Right atrium auricular region (tissue), 2 donors: ENCODE measurements at regions not wholly inside any gene's neighbourhood (a gene's known extent, or its start where the extent isn't known, plus 50 kb on each side); places are given as distances from the start of the nearest gene placed in this dataset.

Experiments
- DNase-seq: peaks from one replicate; pipeline ENCODE4 v3.0.0-alpha.2; 2019; ENCODE audit warnings: low spot score
- H3K27ac ChIP-seq, 2 donors: fragments of 200-600 bp; sonication (generic); 1 replicate in 1 of 2; 2 replicates in 1 of 2; pipeline ENCODE4 v1.5.1; 2016 to 2019
- H3K27me3 ChIP-seq, 2 donors: fragments of 200-600 bp; sonication (generic); one replicate each; pipeline versions ENCODE4 v1.5.1 to v1.6.0; 2017 to 2019
- H3K36me3 ChIP-seq: fragments of 200-600 bp; sonication (generic); one replicate; pipeline ENCODE4 v1.5.1; 2016
- H3K4me1 ChIP-seq, 2 donors: fragments of 200-600 bp; sonication (generic); one replicate each; pipeline versions ENCODE4 v1.5.1 to v1.6.0; 2017 to 2019
- H3K4me3 ChIP-seq, 2 donors: fragments of 200-600 bp; sonication (generic); 1 replicate in 1 of 2; 2 replicates in 1 of 2; pipeline ENCODE4 v1.5.1; 2017 to 2019; ENCODE audit warnings: mild to moderate bottlenecking in 1 of 2, moderate library complexity in 1 of 2
- H3K9me3 ChIP-seq, 2 donors: fragments of 200-600 bp; sonication (generic); one replicate each; pipeline ENCODE4 v1.5.1; 2019
- TF ChIP-seq, protein P1 (sequence below), 2 donors: fragments of 200-600 bp; sonication (generic); IDR thresholded peaks; one replicate each; pipeline ENCODE4 v1.5.1; 2019; ENCODE audit warnings: antibody characterized with exemption in 2 of 2

DNA sequence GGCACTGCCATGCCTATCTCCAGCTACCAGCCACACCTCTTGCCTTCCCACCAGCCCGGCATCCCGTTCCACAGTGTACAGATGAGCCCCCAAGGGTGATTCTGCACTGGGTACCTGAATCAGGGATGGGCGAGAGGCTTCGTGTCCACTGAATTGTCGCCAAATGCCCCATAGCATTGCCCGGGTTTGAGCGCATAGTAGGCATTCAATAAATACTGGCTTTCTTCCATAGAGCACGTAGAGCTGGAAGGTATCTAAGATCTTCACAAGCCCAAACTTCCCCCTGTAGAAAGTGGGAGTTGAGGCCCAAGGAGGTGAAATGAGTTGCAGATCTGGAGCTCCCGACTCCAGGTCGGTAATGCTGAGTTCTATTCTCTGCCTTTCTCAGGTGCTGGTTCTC, 358.7 kb downstream of the LPIN1 start:
- TF ChIP-seq, protein P1, sequence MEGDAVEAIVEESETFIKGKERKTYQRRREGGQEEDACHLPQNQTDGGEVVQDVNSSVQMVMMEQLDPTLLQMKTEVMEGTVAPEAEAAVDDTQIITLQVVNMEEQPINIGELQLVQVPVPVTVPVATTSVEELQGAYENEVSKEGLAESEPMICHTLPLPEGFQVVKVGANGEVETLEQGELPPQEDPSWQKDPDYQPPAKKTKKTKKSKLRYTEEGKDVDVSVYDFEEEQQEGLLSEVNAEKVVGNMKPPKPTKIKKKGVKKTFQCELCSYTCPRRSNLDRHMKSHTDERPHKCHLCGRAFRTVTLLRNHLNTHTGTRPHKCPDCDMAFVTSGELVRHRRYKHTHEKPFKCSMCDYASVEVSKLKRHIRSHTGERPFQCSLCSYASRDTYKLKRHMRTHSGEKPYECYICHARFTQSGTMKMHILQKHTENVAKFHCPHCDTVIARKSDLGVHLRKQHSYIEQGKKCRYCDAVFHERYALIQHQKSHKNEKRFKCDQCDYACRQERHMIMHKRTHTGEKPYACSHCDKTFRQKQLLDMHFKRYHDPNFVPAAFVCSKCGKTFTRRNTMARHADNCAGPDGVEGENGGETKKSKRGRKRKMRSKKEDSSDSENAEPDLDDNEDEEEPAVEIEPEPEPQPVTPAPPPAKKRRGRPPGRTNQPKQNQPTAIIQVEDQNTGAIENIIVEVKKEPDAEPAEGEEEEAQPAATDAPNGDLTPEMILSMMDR (IDR thresholded peaks at IDR 0.05): no peak
- no peaks in the 10 kb centered on the region for H3K9me3 ChIP-seq

DNA sequence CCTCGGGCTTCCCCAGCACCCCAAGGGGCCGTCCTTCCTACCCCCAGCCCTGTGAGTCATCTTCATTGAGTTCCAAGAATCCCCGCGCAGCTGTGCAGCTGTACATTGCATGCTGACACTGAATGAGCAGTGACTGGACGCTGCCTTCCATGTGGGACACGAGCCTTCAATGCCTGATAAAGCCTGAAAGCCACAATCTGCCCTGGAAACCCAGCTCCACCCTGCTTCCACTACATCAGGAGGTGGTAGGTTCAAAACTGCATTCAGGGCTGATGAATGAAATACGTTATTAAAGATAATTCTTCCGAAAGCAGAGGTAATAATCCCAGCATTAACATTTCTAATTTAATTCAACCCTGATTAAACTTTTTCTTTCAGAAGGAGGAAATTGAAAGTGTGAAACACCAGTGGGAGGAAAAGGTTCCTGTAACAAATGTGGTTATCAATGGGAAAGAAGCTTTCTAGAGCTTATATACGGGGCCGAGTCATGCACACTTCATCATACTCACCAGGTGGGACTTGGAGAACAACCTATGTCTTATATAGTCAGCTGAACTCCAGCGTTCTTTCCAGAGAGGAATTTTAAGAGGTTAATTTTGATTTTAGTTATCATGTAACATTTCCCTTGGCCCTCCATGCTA, 360.1 kb downstream of the LPIN1 start:
- DNase-seq: no peak
- no peaks in the 10 kb centered on the region for H3K36me3 ChIP-seq
- H3K4me3 ChIP-seq: no peak overlapping the region
- TF ChIP-seq, protein P1 (IDR thresholded peaks at IDR 0.05): no peak
- H3K9me3 ChIP-seq: no peaks in the 10 kb centered on the region
- H3K27ac ChIP-seq: no peak overlapping the region
- H3K27me3 ChIP-seq: no peaks in the 10 kb centered on the region
- peaks cover 0 to 6% of the 10 kb centered on the region in 2 donors for H3K4me1 ChIP-seq

More for the DNA sequence above, 358.7 kb downstream of the LPIN1 start:
- Histone ChIP-seq H3K4me1 (peaks cover 0 to 6% of the 10 kb centered on the region in 2 donors), H3K4me3 (no peak overlapping the region), H3K36me3 (no peaks in the 10 kb centered on the region), H3K27ac (no peak overlapping the region), H3K27me3 (no peaks in the 10 kb centered on the region)
- DNase-seq: no peak

DNA sequence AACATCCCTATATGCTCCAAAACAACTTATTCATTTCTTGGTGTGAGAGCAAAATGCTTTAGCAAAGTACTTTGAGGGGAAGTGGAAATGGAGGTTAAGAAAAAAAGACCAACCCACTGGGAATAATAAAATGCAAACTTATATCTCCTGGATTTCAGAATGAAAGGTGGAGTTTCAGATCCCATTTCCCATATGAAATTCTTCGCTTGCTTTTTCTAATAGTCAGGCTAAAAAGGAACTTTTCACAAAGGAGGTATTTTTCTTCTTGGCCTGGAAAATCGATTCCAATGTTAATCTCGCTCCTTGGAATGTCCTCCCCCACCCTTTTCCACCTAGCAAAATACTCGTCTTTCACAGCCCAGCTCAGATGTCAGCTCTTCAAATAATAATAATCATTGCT, 360.9 kb downstream of the LPIN1 start:
- peaks cover 0 to 6% of the 10 kb centered on the region in 2 donors for H3K4me1 ChIP-seq
- TF ChIP-seq, protein P1 (IDR thresholded peaks at IDR 0.05): no peak
- DNase-seq: no peak
- H3K9me3 ChIP-seq: no peaks in the 10 kb centered on the region
- H3K4me3 ChIP-seq: no peak overlapping the region
- no peaks in the 10 kb centered on the region for H3K27me3 ChIP-seq
- no peaks in the 10 kb centered on the region for H3K36me3 ChIP-seq
- no peak overlapping the region for H3K27ac ChIP-seq

DNA sequence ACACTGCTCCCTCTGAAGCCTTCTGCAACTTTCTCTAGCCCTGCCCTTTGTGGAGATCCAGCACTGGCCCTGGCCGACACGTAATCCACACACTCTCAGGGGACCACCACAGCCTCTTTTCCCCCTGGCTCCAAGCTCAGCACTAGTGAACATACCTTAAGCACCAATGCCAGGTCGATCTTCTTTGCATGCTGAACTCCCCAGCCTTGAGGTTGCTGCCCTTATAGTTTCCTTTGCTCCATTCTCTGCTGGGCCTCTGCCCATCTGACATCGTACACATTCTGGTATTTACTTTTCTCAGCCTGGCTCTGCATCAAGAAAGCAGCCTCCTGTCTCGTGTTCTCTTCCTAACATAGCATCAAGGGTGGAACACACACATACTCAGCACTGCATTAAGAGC, 361.5 kb downstream of the LPIN1 start:
- no peaks in the 10 kb centered on the region for H3K36me3 ChIP-seq
- H3K4me1 ChIP-seq: peaks cover 0 to 6% of the 10 kb centered on the region in 2 donors
- TF ChIP-seq, protein P1 (IDR thresholded peaks at IDR 0.05): no peak
- H3K4me3 ChIP-seq: no peak overlapping the region
- no peak overlapping the region for H3K27ac ChIP-seq
- no peaks in the 10 kb centered on the region for H3K9me3 ChIP-seq
- no peaks in the 10 kb centered on the region for H3K27me3 ChIP-seq
- no peak for DNase-seq

DNA sequence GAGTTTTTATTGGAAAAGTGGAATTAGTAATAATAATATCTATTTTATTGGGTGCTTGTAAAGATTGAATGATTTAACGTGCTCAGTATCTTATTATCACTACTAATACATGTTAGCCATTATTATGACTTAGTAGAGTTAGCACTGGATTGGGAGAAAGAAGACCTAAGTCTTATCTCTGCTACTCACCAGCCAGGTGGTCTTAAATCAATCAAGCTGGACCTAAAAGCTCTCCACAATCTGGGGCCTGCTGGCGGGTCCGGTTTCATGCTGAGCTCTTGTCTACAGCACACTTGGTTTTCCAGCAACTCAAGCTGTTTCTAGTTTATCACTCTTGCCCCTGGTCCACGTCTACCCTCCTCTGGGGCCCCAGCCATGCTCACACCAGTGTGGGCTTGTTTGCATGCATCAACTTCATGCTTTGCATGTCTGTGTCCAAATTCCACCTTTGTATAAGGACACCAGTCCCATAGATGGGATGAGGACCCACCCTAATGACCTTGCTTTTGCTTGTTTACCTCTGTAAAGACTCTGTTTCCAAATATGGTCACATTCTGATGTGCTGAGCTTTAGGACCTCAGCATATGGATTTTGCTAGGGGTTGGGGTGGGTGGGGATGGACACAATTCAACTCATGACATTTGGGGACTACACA, 363.1 kb downstream of the LPIN1 start:
- Histone ChIP-seq H3K4me1 (peaks cover 0 to 6% of the 10 kb centered on the region in 2 donors), H3K27ac (no peak overlapping the region), H3K36me3 (no peaks in the 10 kb centered on the region), H3K27me3 (no peaks in the 10 kb centered on the region), H3K4me3 (no peak overlapping the region), H3K9me3 (no peaks in the 10 kb centered on the region)
- TF ChIP-seq, protein P1 (IDR thresholded peaks at IDR 0.05): no peak
- no peak for DNase-seq
